Prostate gland (tissue), 1 donor: ENCODE measurements at regions not wholly inside any gene's neighbourhood (a gene's known extent, or its start where the extent isn't known, plus 50 kb on each side); places are given as distances from the start of the nearest gene placed in this dataset.

ENCODE experiments used
- POLR2A ChIP-seq: fragments of 450-650 bp; IDR thresholded peaks from one replicate; pipeline ENCODE4 v1.6.1; 2016; ENCODE audit warnings: antibody characterized with exemption, mild to moderate bottlenecking
- POLR2AphosphoS5 ChIP-seq: sonication (generic); formaldehyde crosslinking; IDR thresholded peaks from one replicate; pipeline ENCODE4 v1.6.1; 2017; ENCODE audit warnings: antibody characterized with exemption

DNA sequence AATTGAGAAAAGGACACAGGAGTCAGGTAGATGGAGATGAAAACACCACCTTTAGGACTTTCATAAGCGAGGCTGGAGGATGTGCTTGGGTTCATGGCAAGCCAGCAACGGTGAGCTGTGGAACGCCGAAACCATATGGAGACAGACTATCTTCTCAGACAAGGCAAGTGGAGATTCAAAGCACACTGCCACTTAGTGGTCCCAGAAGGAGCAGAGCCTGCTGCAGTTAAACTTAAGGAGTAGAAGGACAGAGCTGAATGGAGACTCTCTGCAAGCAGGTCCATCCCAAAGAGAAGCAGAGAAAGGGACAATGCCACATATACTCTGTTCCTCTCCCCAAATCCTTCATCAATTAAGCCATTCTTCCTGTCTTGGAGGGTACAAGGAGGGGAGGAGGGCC is 236.3 kb upstream of the HABP2 start:
- TF ChIP-seq POLR2AphosphoS5, result no peak
- TF ChIP-seq POLR2A, result no peak
